ENCODE measurements at regions not wholly inside any gene's neighbourhood (a gene's known extent, or its start where the extent isn't known, plus 50 kb on each side); places are given as distances from the start of the nearest gene placed in this dataset.

DNA sequence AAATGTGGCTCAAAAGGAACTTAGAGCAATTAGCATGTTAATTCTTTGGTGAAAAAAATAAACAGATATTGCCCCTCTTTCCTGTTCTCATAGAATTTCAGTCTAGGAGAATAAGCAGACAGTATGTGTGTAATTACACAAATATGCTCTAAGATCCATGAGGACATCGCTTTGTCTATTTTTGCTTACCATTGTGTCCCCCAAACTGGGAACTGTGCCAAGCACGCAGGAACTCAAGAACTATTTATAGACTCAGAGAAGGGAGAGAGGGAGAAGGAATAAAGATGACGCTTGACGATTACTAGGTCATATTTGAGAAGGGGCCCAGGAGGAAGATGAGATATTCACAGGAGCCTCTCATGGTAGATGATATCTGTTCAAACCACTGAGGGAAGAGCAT lies 692.6 kb downstream of the RAB28 start:
- DNase-seq (ENCODE audit: extremely low read depth in 1 of 4, low spot score in 3 of 4) (no peak), ATAC-seq (no peak), FAIRE-seq (no peak)
- no peak overlapping the region for H3K4me2 ChIP-seq (ENCODE audit: insufficient read depth, low read length)
- no peak overlapping the region for H3K9ac ChIP-seq (ENCODE audit: insufficient read depth in 1 of 2, low read depth in 2 of 2, low read length in 2 of 2)
- H3K36me3 ChIP-seq (ENCODE audit: control insufficient read depth, insufficient read depth, low read length): no peaks in the 10 kb centered on the region
- no peaks in the 10 kb centered on the region for H3K27me3 ChIP-seq (ENCODE audit: control insufficient read depth in 2 of 2, insufficient read depth in 2 of 2, low read length in 2 of 2)
- H3K9me1 ChIP-seq (ENCODE audit: control insufficient read depth, insufficient read depth, low read length): no peaks in the 10 kb centered on the region
- no peak overlapping the region for H2AFZ ChIP-seq (ENCODE audit: low read depth, low read length)
- TF ChIP-seq PTTG1 (tag; IDR thresholded peaks at IDR 0.05; ENCODE audit: low read depth): no peak
- TF ChIP-seq XRCC5 (IDR thresholded peaks at IDR 0.05; ENCODE audit: low read depth, low read length): no peak
- TF ChIP-seq BCL6 (CRISPR knock-in tag; IDR thresholded peaks at IDR 0.05): no peak
- TF ChIP-seq HDAC1 (IDR thresholded peaks at IDR 0.05): no peak
- TF ChIP-seq ZBTB7A (IDR thresholded peaks at IDR 0.05; ENCODE audit: borderline replicate concordance, control insufficient read depth, low read depth, low read length): no peak
- TF ChIP-seq ZFP30 (CRISPR knock-in tag; IDR thresholded peaks at IDR 0.05; ENCODE audit: borderline replicate concordance): no peak
- TF ChIP-seq RBM39 (optimal IDR thresholded peaks at IDR 0.05; ENCODE audit: low read depth, low read length): no peak
- TF ChIP-seq, protein P1, sequence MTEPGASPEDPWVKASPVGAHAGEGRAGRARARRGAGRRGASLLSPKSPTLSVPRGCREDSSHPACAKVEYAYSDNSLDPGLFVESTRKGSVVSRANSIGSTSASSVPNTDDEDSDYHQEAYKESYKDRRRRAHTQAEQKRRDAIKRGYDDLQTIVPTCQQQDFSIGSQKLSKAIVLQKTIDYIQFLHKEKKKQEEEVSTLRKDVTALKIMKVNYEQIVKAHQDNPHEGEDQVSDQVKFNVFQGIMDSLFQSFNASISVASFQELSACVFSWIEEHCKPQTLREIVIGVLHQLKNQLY (CRISPR knock-in tag; conservative IDR thresholded peaks at IDR 0.05): no peak
- no peak for TF ChIP-seq SRSF7 (optimal IDR thresholded peaks at IDR 0.05; ENCODE audit: low read depth, low read length)
- TF ChIP-seq, protein P2, sequence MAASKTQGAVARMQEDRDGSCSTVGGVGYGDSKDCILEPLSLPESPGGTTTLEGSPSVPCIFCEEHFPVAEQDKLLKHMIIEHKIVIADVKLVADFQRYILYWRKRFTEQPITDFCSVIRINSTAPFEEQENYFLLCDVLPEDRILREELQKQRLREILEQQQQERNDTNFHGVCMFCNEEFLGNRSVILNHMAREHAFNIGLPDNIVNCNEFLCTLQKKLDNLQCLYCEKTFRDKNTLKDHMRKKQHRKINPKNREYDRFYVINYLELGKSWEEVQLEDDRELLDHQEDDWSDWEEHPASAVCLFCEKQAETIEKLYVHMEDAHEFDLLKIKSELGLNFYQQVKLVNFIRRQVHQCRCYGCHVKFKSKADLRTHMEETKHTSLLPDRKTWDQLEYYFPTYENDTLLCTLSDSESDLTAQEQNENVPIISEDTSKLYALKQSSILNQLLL (CRISPR knock-in tag; IDR thresholded peaks at IDR 0.05; ENCODE audit: borderline replicate concordance): no peak
- no peak for TF ChIP-seq ZNF561 (CRISPR knock-in tag; conservative IDR thresholded peaks at IDR 0.05)
- TF ChIP-seq, protein P3, sequence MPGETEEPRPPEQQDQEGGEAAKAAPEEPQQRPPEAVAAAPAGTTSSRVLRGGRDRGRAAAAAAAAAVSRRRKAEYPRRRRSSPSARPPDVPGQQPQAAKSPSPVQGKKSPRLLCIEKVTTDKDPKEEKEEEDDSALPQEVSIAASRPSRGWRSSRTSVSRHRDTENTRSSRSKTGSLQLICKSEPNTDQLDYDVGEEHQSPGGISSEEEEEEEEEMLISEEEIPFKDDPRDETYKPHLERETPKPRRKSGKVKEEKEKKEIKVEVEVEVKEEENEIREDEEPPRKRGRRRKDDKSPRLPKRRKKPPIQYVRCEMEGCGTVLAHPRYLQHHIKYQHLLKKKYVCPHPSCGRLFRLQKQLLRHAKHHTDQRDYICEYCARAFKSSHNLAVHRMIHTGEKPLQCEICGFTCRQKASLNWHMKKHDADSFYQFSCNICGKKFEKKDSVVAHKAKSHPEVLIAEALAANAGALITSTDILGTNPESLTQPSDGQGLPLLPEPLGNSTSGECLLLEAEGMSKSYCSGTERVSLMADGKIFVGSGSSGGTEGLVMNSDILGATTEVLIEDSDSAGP (CRISPR knock-in tag; IDR thresholded peaks at IDR 0.05): no peak
- TF ChIP-seq, protein P4, sequence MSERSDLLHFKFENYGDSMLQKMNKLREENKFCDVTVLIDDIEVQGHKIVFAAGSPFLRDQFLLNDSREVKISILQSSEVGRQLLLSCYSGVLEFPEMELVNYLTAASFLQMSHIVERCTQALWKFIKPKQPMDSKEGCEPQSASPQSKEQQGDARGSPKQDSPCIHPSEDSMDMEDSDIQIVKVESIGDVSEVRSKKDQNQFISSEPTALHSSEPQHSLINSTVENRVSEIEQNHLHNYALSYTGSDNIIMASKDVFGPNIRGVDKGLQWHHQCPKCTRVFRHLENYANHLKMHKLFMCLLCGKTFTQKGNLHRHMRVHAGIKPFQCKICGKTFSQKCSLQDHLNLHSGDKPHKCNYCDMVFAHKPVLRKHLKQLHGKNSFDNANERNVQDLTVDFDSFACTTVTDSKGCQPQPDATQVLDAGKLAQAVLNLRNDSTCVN (CRISPR knock-in tag; IDR thresholded peaks at IDR 0.05): no peak
- TF ChIP-seq TAF7 (tag; IDR thresholded peaks at IDR 0.05): no peak
- no peak for TF ChIP-seq RBFOX2 (IDR thresholded peaks at IDR 0.05; ENCODE audit: low read depth, low read length)
- TF ChIP-seq ZNF311 (CRISPR knock-in tag; IDR thresholded peaks at IDR 0.05): no peak
- no peak for TF ChIP-seq CREBBP (IDR thresholded peaks at IDR 0.05; ENCODE audit: low read depth, low read length)
- TF ChIP-seq ZNF785 (CRISPR knock-in tag; IDR thresholded peaks at IDR 0.05): no peak
- TF ChIP-seq ZBED1 (IDR thresholded peaks at IDR 0.05): no peak
- H3K27ac ChIP-seq (ENCODE audit: extremely low read depth, low read depth, low read length): no peak overlapping the region
- H3K4me3 ChIP-seq: no peak overlapping the region
- H3K79me2 ChIP-seq (ENCODE audit: control insufficient read depth, insufficient read depth, low read length): no peaks in the 10 kb centered on the region
- ChIA-PET POLR2A (no interaction called here), CTCF (ENCODE audit: low intra/inter-chr PET ratio) (no interaction called here)
- H3K4me1 ChIP-seq (replicated peaks in 1 of 2; ENCODE audit: control insufficient read depth in 2 of 2, insufficient read depth in 2 of 2, low read length in 2 of 2): no peaks in the 10 kb centered on the region
- no TSS peak for BruUV-seq (replicated peaks)
- H4K20me1 ChIP-seq (replicated peaks; ENCODE audit: control insufficient read depth, insufficient read depth, low read length): no peaks in the 10 kb centered on the region
- in situ Hi-C loops (cut with MboI) (no loop called here), intact Hi-C loops (cut with micrococcal nuclease) (no loop called here)
- no peaks in the 10 kb centered on the region for H3K9me3 ChIP-seq (replicated peaks; ENCODE audit: control insufficient read depth, insufficient read depth, low read depth, low read length)
- WGBS (ENCODE audit: insufficient coverage, low coverage, missing lambda C conversion rate): 4% methylated on average over 4 of the region's 4 CpGs

All from K562 (cell line).